Gastroesophageal sphincter (tissue), 3 donors: ENCODE measurements at regions not wholly inside any gene's neighbourhood (a gene's known extent, or its start where the extent isn't known, plus 50 kb on each side); places are given as distances from the start of the nearest gene placed in this dataset.

Source experiments
- EP300 ChIP-seq: sonication (generic); formaldehyde crosslinking; IDR thresholded peaks from one replicate; pipeline ENCODE4 v1.6.1; 2017; ENCODE audit warnings: antibody characterized with exemption, mild to moderate bottlenecking
- POLR2A ChIP-seq, 2 donors: fragments of 450-650 bp; IDR thresholded peaks; one replicate each; pipeline ENCODE4 v1.6.1; 2017; ENCODE audit warnings: antibody characterized with exemption in 2 of 2, mild to moderate bottlenecking in 2 of 2, moderate library complexity in 1 of 2
- POLR2AphosphoS5 ChIP-seq: sonication (generic); formaldehyde crosslinking; IDR thresholded peaks from one replicate; pipeline ENCODE4 v1.6.1; 2017; ENCODE audit warnings: antibody characterized with exemption
- TF ChIP-seq, protein P1 (sequence below), 4 experiments: fragments of 200-600 bp in 2 of 4; fragments of 450-650 bp in 2 of 4; sonication (generic) in 1 of 4; IDR thresholded peaks; one replicate each; pipeline ENCODE4 v1.5.1; 2017 to 2019; ENCODE audit warnings: antibody characterized with exemption in 4 of 4, mild to moderate bottlenecking in 2 of 4, moderate library complexity in 2 of 4

DNA sequence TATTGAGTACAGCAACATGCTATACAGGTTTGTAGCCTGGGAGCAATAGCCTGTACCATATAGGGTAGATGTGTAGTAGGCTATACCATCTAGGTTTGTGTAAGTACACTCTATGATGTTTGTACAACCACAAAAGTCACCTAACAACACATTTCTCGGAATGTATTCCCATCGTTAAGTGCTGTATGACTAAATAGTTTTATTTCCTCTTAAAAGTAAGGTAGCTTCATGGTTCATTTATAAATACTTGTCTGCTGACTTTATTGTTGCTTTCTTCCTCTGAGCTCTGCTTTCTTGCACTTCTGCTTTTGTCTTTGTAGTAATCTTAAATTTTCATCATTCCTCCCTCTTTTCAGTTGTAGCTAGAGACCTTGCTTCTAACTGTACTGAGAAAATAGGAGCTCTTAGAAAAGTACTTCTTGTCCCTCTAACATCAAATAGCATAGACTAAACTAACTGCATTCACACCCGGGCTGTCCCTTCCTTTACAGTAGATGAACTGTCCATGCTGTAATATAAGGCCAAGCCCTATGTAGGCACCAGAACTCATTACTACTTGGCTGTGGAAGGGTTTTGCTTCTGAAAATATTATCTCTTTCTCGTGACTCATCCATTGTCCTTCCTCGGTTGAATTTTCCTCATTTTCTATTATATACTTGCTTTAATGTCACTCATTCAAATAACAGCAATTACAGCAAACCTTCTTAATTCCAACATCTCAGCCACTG lies 55.4 kb upstream of the FAM3C start:
- no peak for TF ChIP-seq POLR2A (IDR thresholded peaks at IDR 0.05)
- TF ChIP-seq, protein P1, sequence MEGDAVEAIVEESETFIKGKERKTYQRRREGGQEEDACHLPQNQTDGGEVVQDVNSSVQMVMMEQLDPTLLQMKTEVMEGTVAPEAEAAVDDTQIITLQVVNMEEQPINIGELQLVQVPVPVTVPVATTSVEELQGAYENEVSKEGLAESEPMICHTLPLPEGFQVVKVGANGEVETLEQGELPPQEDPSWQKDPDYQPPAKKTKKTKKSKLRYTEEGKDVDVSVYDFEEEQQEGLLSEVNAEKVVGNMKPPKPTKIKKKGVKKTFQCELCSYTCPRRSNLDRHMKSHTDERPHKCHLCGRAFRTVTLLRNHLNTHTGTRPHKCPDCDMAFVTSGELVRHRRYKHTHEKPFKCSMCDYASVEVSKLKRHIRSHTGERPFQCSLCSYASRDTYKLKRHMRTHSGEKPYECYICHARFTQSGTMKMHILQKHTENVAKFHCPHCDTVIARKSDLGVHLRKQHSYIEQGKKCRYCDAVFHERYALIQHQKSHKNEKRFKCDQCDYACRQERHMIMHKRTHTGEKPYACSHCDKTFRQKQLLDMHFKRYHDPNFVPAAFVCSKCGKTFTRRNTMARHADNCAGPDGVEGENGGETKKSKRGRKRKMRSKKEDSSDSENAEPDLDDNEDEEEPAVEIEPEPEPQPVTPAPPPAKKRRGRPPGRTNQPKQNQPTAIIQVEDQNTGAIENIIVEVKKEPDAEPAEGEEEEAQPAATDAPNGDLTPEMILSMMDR (IDR thresholded peaks at IDR 0.05), result no peak
- no peak for TF ChIP-seq EP300
- no peak for TF ChIP-seq POLR2AphosphoS5
